ENCODE measurements at regions not wholly inside any gene's neighbourhood (a gene's known extent, or its start where the extent isn't known, plus 50 kb on each side); places are given as distances from the start of the nearest gene placed in this dataset.

GRCh38 chr3:135490219-135490915, 475.2 kb upstream of the PPP2R3A start:
- no peak for DNase-seq

- DNase-seq, result no peak
These were observed 473.9 kb upstream of the PPP2R3A start for GRCh38 chr3:135491491-135492205.

- no peak for DNase-seq
These were observed 469.6 kb upstream of the PPP2R3A start for GRCh38 chr3:135495891-135496290.

GRCh38 chr3:135497979-135498378, 467.5 kb upstream of the PPP2R3A start:
- DNase-seq, result no peak

GRCh38 chr3:135499426-135499825, 466.1 kb upstream of the PPP2R3A start:
- no peak for DNase-seq

- no peak for DNase-seq
These were observed 465.5 kb upstream of the PPP2R3A start for GRCh38 chr3:135500034-135500433.

- no peak for DNase-seq
These were observed 462.3 kb upstream of the PPP2R3A start for GRCh38 chr3:135503065-135503759.

- DNase-seq, result peak; percentile 59
These were observed 461.5 kb upstream of the PPP2R3A start for GRCh38 chr3:135503760-135504686.

GRCh38 chr3:135513106-135514059, 452.1 kb upstream of the PPP2R3A start:
- DNase-seq, result no peak

GRCh38 chr3:135514060-135514448, 451.5 kb upstream of the PPP2R3A start:
- DNase-seq, result no peak

GRCh38 chr3:135516143-135516542, 449.4 kb upstream of the PPP2R3A start:
- no peak for DNase-seq

- no peak for DNase-seq
These were observed 437.0 kb upstream of the PPP2R3A start for GRCh38 chr3:135528413-135529015.

- DNase-seq, result no peak
These were observed 433.5 kb upstream of the PPP2R3A start for GRCh38 chr3:135532021-135532420.

- no peak for DNase-seq
These were observed 427.4 kb upstream of the PPP2R3A start for GRCh38 chr3:135538123-135538522.

- DNase-seq, result no peak
These were observed 426.2 kb upstream of the PPP2R3A start for GRCh38 chr3:135539351-135539750.

GRCh38 chr3:135539854-135540253, 425.7 kb upstream of the PPP2R3A start:
- DNase-seq, result no peak

GRCh38 chr3:135549928-135550494, 415.5 kb upstream of the PPP2R3A start:
- DNase-seq, result no peak

- DNase-seq, result no peak
These were observed 409.4 kb upstream of the PPP2R3A start for GRCh38 chr3:135556174-135556573.

GRCh38 chr3:135558150-135558783, 407.3 kb upstream of the PPP2R3A start:
- no peak for DNase-seq

- DNase-seq, result no peak
These were observed 406.6 kb upstream of the PPP2R3A start for GRCh38 chr3:135558906-135559305.
